Neural cell (in vitro differentiated cells): ENCODE measurements at regions not wholly inside any gene's neighbourhood (a gene's known extent, or its start where the extent isn't known, plus 50 kb on each side); places are given as distances from the start of the nearest gene placed in this dataset.

Experiments used
- H2AFZ ChIP-seq: fragments of 200-600, 300-800 bp; sonication (generic), shearing (Covaris generic); 2 replicates; pipeline ENCODE4 v1.6.0; 2014; ENCODE audit warnings: low read depth, mild to moderate bottlenecking, antibody characterized with exemption, low read length, moderate library complexity
- H3F3A ChIP-seq: fragments of 200-600 bp; shearing (Covaris generic); 2 replicates; pipeline ENCODE4 v1.6.1; 2016; ENCODE audit warnings: mild to moderate bottlenecking, moderate library complexity, mixed read lengths, antibody characterized with exemption, low read length; ENCODE audit not compliant: insufficient read depth, poor library complexity, severe bottlenecking
- H3K27ac ChIP-seq: fragments of 200-600, 300-800 bp; sonication (generic), shearing (Covaris generic); 2 replicates; pipeline ENCODE4 v1.5.1; 2014; ENCODE audit warnings: mild to moderate bottlenecking, low read length, moderate library complexity
- H3K27me3 ChIP-seq: fragments of 300-800, 200-600 bp; sonication (generic), shearing (Covaris generic); 2 replicates; pipeline ENCODE4 v1.6.0; 2014; ENCODE audit warnings: mild to moderate bottlenecking, low read depth, low read length, moderate library complexity; ENCODE audit not compliant: insufficient read depth
- H3K36me3 ChIP-seq: fragments of 300-800, 200-600 bp; sonication (generic), shearing (Covaris generic); 2 replicates; pipeline ENCODE4 v1.5.1; 2014; ENCODE audit warnings: mild to moderate bottlenecking, antibody characterized with exemption, low read length, moderate library complexity; ENCODE audit not compliant: insufficient read depth
- H3K4me2 ChIP-seq: fragments of 300-800, 200-600 bp; sonication (generic), shearing (Covaris generic); 2 replicates; pipeline ENCODE4 v1.6.0; 2014; ENCODE audit warnings: mild to moderate bottlenecking, low read length
- H3K4me3 ChIP-seq: fragments of 300-800, 200-600 bp; sonication (generic), shearing (Covaris generic); 2 replicates; pipeline ENCODE4 v1.5.1; 2014; ENCODE audit warnings: mild to moderate bottlenecking, low read length, moderate library complexity
- H3K79me2 ChIP-seq: fragments of 200-600 bp; shearing (Covaris generic); replicated peaks from 2 replicates; pipeline ENCODE4 v1.6.0; 2014; ENCODE audit warnings: mild to moderate bottlenecking, low read length, moderate library complexity; ENCODE audit not compliant: insufficient read depth
- H3K9ac ChIP-seq: fragments of 300-800, 200-600 bp; sonication (generic), shearing (Covaris generic); 2 replicates; pipeline ENCODE4 v1.6.1; 2016; ENCODE audit warnings: mild to moderate bottlenecking, low read length, mixed read lengths
- H3K9me2 ChIP-seq: fragments of 200-600 bp; shearing (Covaris generic); 2 replicates; pipeline ENCODE4 v1.6.1; 2016; ENCODE audit warnings: mild to moderate bottlenecking, low read length, mixed read lengths; ENCODE audit not compliant: insufficient read depth
- H3K9me3 ChIP-seq: fragments of 200-600, 300-800 bp; sonication (generic), shearing (Covaris generic); 2 replicates; pipeline ENCODE4 v1.6.1; 2016; ENCODE audit warnings: mild to moderate bottlenecking, mixed run types, low read length, moderate library complexity, mixed read lengths
- H4K20me1 ChIP-seq: fragments of 200-600 bp; shearing (Covaris generic); 2 replicates; pipeline ENCODE4 v1.6.1; 2016; ENCODE audit warnings: mild to moderate bottlenecking, mixed run types; ENCODE audit not compliant: insufficient read depth
- EP300 ChIP-seq: fragments of 450-650 bp; conservative IDR thresholded peaks from 2 replicates; pipeline ENCODE4 v1.6.1; 2014; ENCODE audit warnings: antibody characterized with exemption, mild to moderate bottlenecking, moderate library complexity; ENCODE audit not compliant: poor library complexity, severe bottlenecking
- EZH2 ChIP-seq: fragments of 200-600, 300-800 bp; shearing (Covaris generic), sonication (generic); IDR thresholded peaks from 2 replicates; pipeline ENCODE4 v1.6.1; 2014; ENCODE audit warnings: antibody characterized with exemption, low read length, borderline replicate concordance, mild to moderate bottlenecking; ENCODE audit not compliant: insufficient read depth, poor library complexity, severe bottlenecking
- MXI1 ChIP-seq: fragments of 450-650 bp; conservative IDR thresholded peaks from 2 replicates; pipeline ENCODE4 v1.6.1; 2014; ENCODE audit warnings: antibody characterized with exemption, mild to moderate bottlenecking; ENCODE audit not compliant: poor library complexity, severe bottlenecking
- POLR2AphosphoS5 ChIP-seq: IDR thresholded peaks from 2 replicates; pipeline ENCODE4 v1.6.1; 2012
- RAD21 ChIP-seq: fragments of 450-650 bp; conservative IDR thresholded peaks from 2 replicates; pipeline ENCODE4 v1.6.1; 2014; ENCODE audit warnings: antibody characterized with exemption, mild to moderate bottlenecking, moderate library complexity
- SMC3 ChIP-seq: fragments of 450-650 bp; conservative IDR thresholded peaks from 2 replicates; pipeline ENCODE4 v1.6.1; 2014; ENCODE audit warnings: antibody characterized with exemption, mild to moderate bottlenecking, moderate library complexity; ENCODE audit not compliant: poor library complexity
- TAF1 ChIP-seq: IDR thresholded peaks from 2 replicates; pipeline ENCODE4 v1.6.1; 2012; ENCODE audit warnings: low read depth
- TF ChIP-seq, protein P1 (sequence below): fragments of 450-650 bp; IDR thresholded peaks from 2 replicates; pipeline ENCODE4 v1.5.1; 2014; ENCODE audit warnings: antibody characterized with exemption, mild to moderate bottlenecking, moderate library complexity; ENCODE audit not compliant: poor library complexity, severe bottlenecking
- TF ChIP-seq, protein P2 (sequence below): IDR thresholded peaks from 2 replicates; pipeline ENCODE4 v1.6.1; 2012; ENCODE audit warnings: borderline replicate concordance

DNA sequence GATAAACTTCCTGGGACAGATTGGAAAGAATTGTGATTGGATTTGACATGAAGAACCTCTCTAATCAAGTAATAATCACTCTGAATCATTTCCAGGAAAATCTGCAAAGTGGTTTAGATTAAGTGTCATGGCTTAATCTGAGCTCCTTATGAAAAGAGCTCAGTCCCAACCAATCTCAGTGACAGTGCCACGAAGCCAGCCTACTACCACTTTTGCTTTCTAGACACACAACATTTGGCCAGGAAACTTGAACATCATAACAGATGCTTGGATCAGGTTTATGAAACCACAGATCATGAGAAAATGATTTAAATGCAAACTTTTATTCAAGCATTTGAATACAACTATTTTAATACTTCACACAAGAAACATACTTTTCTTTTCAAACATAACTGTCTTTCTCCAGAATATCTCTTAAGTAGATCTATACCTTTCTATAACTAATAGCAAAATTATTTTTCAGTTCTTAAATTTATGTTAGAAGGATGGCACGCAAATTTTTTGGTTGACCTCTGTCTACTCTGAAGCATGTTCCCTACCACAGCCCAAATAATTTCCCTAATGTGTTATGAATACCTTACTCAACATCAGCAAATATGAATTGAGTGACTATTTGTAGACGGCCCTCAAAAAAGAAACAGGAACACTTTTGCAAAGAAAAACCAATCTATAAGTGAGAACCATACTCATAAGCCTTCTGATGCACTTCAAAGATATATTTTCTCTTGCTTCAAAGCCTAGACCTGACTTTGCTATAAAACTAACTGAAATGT is 495.0 kb upstream of the ZNF385D start:
- no peaks in the 10 kb centered on the region for H3K79me2 ChIP-seq
- no peaks in the 10 kb centered on the region for H3K9me3 ChIP-seq
- H3K9me2 ChIP-seq = no peaks in the 10 kb centered on the region
- H3K27me3 ChIP-seq = no peaks in the 10 kb centered on the region
- H3K36me3 ChIP-seq = no peaks in the 10 kb centered on the region
- H3K27ac ChIP-seq = no peak overlapping the region
- no peak overlapping the region for H3K4me2 ChIP-seq
- no peak overlapping the region for H3K4me3 ChIP-seq
- TF ChIP-seq RAD21 (no peak), MXI1 (no peak), EZH2 (no peak), POLR2AphosphoS5 (no peak), SMC3 (no peak), EP300 (no peak), TAF1 (no peak)
- TF ChIP-seq, protein P1, sequence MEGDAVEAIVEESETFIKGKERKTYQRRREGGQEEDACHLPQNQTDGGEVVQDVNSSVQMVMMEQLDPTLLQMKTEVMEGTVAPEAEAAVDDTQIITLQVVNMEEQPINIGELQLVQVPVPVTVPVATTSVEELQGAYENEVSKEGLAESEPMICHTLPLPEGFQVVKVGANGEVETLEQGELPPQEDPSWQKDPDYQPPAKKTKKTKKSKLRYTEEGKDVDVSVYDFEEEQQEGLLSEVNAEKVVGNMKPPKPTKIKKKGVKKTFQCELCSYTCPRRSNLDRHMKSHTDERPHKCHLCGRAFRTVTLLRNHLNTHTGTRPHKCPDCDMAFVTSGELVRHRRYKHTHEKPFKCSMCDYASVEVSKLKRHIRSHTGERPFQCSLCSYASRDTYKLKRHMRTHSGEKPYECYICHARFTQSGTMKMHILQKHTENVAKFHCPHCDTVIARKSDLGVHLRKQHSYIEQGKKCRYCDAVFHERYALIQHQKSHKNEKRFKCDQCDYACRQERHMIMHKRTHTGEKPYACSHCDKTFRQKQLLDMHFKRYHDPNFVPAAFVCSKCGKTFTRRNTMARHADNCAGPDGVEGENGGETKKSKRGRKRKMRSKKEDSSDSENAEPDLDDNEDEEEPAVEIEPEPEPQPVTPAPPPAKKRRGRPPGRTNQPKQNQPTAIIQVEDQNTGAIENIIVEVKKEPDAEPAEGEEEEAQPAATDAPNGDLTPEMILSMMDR = no peak
- TF ChIP-seq, protein P2, sequence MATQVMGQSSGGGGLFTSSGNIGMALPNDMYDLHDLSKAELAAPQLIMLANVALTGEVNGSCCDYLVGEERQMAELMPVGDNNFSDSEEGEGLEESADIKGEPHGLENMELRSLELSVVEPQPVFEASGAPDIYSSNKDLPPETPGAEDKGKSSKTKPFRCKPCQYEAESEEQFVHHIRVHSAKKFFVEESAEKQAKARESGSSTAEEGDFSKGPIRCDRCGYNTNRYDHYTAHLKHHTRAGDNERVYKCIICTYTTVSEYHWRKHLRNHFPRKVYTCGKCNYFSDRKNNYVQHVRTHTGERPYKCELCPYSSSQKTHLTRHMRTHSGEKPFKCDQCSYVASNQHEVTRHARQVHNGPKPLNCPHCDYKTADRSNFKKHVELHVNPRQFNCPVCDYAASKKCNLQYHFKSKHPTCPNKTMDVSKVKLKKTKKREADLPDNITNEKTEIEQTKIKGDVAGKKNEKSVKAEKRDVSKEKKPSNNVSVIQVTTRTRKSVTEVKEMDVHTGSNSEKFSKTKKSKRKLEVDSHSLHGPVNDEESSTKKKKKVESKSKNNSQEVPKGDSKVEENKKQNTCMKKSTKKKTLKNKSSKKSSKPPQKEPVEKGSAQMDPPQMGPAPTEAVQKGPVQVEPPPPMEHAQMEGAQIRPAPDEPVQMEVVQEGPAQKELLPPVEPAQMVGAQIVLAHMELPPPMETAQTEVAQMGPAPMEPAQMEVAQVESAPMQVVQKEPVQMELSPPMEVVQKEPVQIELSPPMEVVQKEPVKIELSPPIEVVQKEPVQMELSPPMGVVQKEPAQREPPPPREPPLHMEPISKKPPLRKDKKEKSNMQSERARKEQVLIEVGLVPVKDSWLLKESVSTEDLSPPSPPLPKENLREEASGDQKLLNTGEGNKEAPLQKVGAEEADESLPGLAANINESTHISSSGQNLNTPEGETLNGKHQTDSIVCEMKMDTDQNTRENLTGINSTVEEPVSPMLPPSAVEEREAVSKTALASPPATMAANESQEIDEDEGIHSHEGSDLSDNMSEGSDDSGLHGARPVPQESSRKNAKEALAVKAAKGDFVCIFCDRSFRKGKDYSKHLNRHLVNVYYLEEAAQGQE = no peak
- H2AFZ ChIP-seq = no peak overlapping the region
- no peaks in the 10 kb centered on the region for H4K20me1 ChIP-seq
- H3K9ac ChIP-seq = no peak overlapping the region
- no peaks in the 10 kb centered on the region for H3F3A ChIP-seq

DNA sequence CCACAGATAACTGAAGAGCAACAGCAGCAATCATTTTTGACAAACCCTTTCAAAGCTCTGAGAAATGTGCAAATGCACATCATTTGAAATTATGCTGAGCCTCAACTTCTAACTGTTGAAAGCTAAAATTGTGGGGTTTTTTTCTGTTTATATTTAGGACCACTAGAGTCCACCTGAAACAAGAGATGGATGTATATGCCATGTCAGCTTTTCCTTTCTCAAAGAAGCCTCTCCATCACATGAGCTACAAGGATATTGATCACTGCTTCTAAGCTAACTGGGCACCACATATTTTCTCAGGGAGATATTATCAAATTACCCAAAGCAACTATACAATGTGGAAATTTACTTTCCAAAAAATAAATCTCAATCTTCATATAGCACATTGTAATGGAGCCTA is 498.6 kb upstream of the ZNF385D start:
- no peak for TF ChIP-seq SMC3
- no peak for TF ChIP-seq TAF1
- TF ChIP-seq, protein P2 = no peak
- no peak overlapping the region for H3K4me2 ChIP-seq
- H3K27me3 ChIP-seq = no peaks in the 10 kb centered on the region
- H3F3A ChIP-seq = no peaks in the 10 kb centered on the region
- H3K36me3 ChIP-seq = no peaks in the 10 kb centered on the region
- no peak overlapping the region for H2AFZ ChIP-seq
- no peaks in the 10 kb centered on the region for H3K9me2 ChIP-seq
- no peak overlapping the region for H3K9ac ChIP-seq
- H3K4me3 ChIP-seq = no peak overlapping the region
- H3K27ac ChIP-seq = no peak overlapping the region
- no peaks in the 10 kb centered on the region for H3K9me3 ChIP-seq
- H3K79me2 ChIP-seq = no peaks in the 10 kb centered on the region
- H4K20me1 ChIP-seq = no peaks in the 10 kb centered on the region
